HFF-Myc (cell line): ENCODE measurements at regions not wholly inside any gene's neighbourhood (a gene's known extent, or its start where the extent isn't known, plus 50 kb on each side); places are given as distances from the start of the nearest gene placed in this dataset.

Experiments used
- DNase-seq: peaks from one replicate; pipeline ENCODE4 v3.0.0-alpha.2; 2011; ENCODE audit warnings: low read depth; ENCODE audit errors: extremely low read depth
- H3K4me3 ChIP-seq: replicated peaks from 2 replicates; pipeline ENCODE4 v1.5.1; 2011; ENCODE audit warnings: low read depth, mild to moderate bottlenecking, control low read depth, low read length
- CTCF ChIP-seq: IDR thresholded peaks from 2 replicates; pipeline ENCODE4 v1.5.1; 2012; ENCODE audit warnings: mild to moderate bottlenecking, low read depth, low read length, control low read depth; ENCODE audit errors: missing control alignments

GRCh38 chr11:128022761-128023160, 564.6 kb downstream of the ETS1 start:
- H3K4me3 ChIP-seq, result no peak overlapping the region
- no peak for DNase-seq
- no peak for TF ChIP-seq CTCF

- no peak for DNase-seq
- no peak for TF ChIP-seq CTCF
Observed at GRCh38 chr11:128022007-128022368, 565.4 kb downstream of the ETS1 start.

GRCh38 chr11:128021349-128022006, 565.9 kb downstream of the ETS1 start:
- DNase-seq, result no peak

More at GRCh38 chr11:128022007-128022368, 565.4 kb downstream of the ETS1 start:
- no peak overlapping the region for H3K4me3 ChIP-seq

GRCh38 chr11:128018692-128019091, 568.7 kb downstream of the ETS1 start:
- no peak overlapping the region for H3K4me3 ChIP-seq
- TF ChIP-seq CTCF, result no peak
- DNase-seq, result no peak

More at GRCh38 chr11:128021349-128022006, 565.9 kb downstream of the ETS1 start:
- H3K4me3 ChIP-seq, result no peak overlapping the region
- peak; percentile 54 for TF ChIP-seq CTCF

- no peak for TF ChIP-seq CTCF
- no peak overlapping the region for H3K4me3 ChIP-seq
- DNase-seq, result no peak
Observed at GRCh38 chr11:128005562-128005961, 581.8 kb downstream of the ETS1 start.

GRCh38 chr11:127998421-127998820, 588.9 kb downstream of the ETS1 start:
- no peak for TF ChIP-seq CTCF
- H3K4me3 ChIP-seq, result no peak overlapping the region
- no peak for DNase-seq

GRCh38 chr11:127997594-127997993, 589.8 kb downstream of the ETS1 start:
- no peak for TF ChIP-seq CTCF
- no peak for DNase-seq
- no peak overlapping the region for H3K4me3 ChIP-seq
